RWPE1 (cell line): ENCODE measurements at regions not wholly inside any gene's neighbourhood (a gene's known extent, or its start where the extent isn't known, plus 50 kb on each side); places are given as distances from the start of the nearest gene placed in this dataset.

Source experiments
- CTCF ChIA-PET: fragments of 350-600 bp; sonication (Branson Sonifier 250); formaldehyde crosslinking; extraction: SDS; loops from one replicate; lab custom pipeline; 2021; lab: Yijun Ruan, JAX
- POLR2A ChIA-PET: fragments of 400-600 bp; formaldehyde crosslinking; extraction: SDS; loops from one replicate; lab custom pipeline; 2020; ENCODE audit warnings: antibody characterized with exemption; ENCODE audit not compliant: low non-redundant PET; lab: Yijun Ruan, JAX
- DNase-seq: peaks from one replicate; pipeline ENCODE4 v3.0.0; 2012; ENCODE audit warnings: low spot score
- H3K27ac ChIP-seq: fragments of 450-650 bp; 2 replicates; pipeline ENCODE4 v1.5.1; 2017
- CTCF ChIP-seq: fragments of 450-650 bp; conservative IDR thresholded peaks from 2 replicates; pipeline ENCODE4 v1.5.1; 2017; ENCODE audit warnings: low read depth, mild to moderate bottlenecking

- H3K27ac ChIP-seq = no peak overlapping the region
- CTCF ChIA-PET = no interaction called here
- POLR2A ChIA-PET = no interaction called here
- no peak for DNase-seq
- no peak for TF ChIP-seq CTCF
Observed at GRCh38 chr9:1917396-1917935, 97.7 kb upstream of the SMARCA2 start.

GRCh38 chr9:1918108-1918507 is 97.0 kb upstream of the SMARCA2 start:
- POLR2A ChIA-PET = no interaction called here
- CTCF ChIA-PET = no interaction called here
- no peak overlapping the region for H3K27ac ChIP-seq
- no peak for DNase-seq
- TF ChIP-seq CTCF = no peak

DNA sequence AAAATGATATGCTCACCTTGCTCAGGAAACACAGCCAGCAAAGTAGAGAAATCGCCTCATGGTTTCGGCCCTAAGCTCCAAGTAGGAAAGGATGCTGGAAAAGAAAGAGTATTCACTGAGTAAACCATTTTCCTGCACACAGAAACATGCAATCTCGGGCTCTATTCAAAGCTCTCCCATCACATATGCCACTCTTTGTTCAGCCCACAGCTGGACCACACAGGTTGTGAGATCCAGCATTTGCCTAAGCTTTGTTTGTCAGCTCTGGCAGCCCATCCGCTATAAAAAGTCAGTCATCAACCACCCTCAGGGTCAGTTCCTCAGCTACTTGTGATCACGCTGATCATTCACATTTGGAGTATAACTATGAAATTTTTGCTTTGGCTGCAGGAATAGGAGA is 96.5 kb upstream of the SMARCA2 start:
- ChIA-PET POLR2A (interaction anchor here (0.6 kb wide), 1 partner anchor 368 kb away, joined by 3 read pairs; no protein-coding TSS in a partner anchor), CTCF (no interaction called here)
- no peak for DNase-seq
- no peak for TF ChIP-seq CTCF
- H3K27ac ChIP-seq = no peak overlapping the region

DNA sequence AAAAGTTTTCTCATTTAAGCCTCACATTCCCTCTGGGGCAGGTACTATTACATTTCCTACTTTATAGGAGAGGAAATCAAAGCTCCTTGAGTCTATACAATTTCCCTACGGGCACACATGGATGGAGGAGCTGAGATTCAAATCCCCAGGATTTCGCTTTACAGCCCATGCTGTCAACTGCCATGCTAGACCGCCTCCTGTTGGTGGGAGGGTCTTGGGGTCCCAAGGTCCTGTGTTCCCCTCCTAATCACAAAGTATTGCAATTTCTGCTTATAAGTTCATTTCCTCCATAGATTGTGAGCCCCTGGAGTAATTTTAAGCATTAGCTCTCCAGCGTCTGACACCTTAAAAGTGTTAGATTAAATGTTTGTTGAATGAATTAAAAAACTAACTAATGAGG is 95.9 kb upstream of the SMARCA2 start:
- TF ChIP-seq CTCF = no peak
- ChIA-PET CTCF (no interaction called here), POLR2A (interaction anchor here (0.6 kb wide), 1 partner anchor 367 kb away, joined by 3 read pairs; no protein-coding TSS in a partner anchor)
- DNase-seq = no peak
- no peak overlapping the region for H3K27ac ChIP-seq

- no peak for TF ChIP-seq CTCF
- no peak for DNase-seq
- ChIA-PET POLR2A (no interaction called here), CTCF (no interaction called here)
- H3K27ac ChIP-seq = no peak overlapping the region
Observed at GRCh38 chr9:1920386-1920785, 94.8 kb upstream of the SMARCA2 start.

- no peak for TF ChIP-seq CTCF
- ChIA-PET CTCF (interaction anchor here (0.7 kb wide), 1 partner anchor 15 kb away, joined by 3 read pairs; no protein-coding TSS in a partner anchor), POLR2A (no interaction called here)
- DNase-seq = no peak
- no peak overlapping the region for H3K27ac ChIP-seq
Observed at GRCh38 chr9:1922026-1922425, 93.1 kb upstream of the SMARCA2 start.

GRCh38 chr9:1927546-1927945 is 87.6 kb upstream of the SMARCA2 start:
- ChIA-PET POLR2A (no interaction called here), CTCF (no interaction called here)
- DNase-seq = no peak
- no peak overlapping the region for H3K27ac ChIP-seq
- TF ChIP-seq CTCF = no peak
